ENCODE measurements at regions not wholly inside any gene's neighbourhood (a gene's known extent, or its start where the extent isn't known, plus 50 kb on each side); places are given as distances from the start of the nearest gene placed in this dataset.
"Not testable (repeated sequence)": the region's sequence is repeated elsewhere in the genome, so short reads cannot be mapped to it uniquely, and the experiment has no call there.

DNA sequence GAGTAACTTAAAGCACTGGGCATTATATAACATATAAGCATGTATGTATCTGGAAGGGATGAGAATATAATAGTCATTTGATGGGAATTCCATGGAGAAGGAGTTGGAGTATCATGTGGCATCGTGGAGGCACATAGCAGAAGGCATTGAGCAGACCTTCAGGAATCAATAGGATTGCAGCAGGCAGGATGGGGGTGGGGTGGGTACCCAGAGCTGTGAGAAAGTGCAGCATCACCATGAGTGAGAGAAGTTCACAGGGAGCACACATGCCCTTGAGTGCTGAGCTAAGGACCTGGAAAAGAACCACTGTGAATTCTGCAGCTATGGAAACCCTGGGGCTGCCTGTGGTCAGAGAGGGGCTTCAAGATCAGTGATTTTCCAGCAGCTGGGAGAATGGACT, 57.3 kb downstream of the MED10 start:
- no peak for DNase-seq

DNA sequence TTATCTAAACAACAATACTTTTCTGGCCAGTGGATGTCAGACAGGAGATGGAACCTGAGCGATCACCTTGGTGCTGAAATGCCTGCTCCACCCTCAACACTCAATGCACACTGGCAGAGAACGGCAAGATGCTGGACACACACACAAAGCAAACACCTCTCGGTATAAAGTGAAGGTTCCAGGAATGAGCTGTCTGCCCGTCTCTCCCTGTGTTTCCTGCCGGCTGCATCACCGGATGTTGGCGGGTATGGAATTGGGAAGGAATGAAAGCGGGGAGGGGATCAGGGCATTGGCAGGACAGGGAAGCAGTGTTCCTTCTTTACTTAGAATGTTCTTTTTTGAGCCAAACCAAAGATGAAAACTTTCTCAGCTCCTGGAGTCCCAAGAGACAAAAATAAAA, 59.2 kb downstream of the MED10 start:
- no peak for DNase-seq

DNA sequence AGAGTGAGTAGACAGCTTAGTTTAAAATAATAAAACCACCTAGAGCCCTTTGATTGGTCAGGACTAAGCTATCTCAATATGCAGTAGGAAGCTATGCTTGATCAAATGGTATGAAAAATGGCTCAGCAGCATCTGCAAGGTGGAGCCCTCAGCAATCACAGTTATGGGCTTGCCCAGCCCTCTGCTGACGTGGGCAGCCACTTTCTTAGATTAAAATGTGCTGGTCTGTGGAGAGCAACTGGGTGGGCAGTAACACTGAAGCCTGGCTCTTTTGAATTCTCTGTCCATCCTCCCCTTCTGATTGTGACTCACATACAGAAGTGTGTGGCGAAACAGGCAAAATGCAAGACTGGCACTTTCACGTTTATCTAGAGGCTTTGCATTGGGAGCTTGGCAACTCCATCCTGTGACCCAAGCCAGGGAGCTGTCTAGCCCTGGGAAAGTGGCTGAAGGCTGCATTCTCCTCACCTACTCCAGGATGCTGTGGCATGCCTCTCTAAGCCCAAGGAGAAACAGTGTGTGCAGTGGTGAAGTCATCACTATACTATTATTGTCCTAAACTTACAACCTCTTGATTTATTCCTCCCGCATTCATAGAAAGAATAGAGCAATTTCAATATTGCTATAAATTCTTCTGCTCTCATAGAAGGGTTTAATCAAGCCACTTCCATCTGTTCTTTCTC, 61.1 kb downstream of the MED10 start:
- DNase-seq = no peak

DNA sequence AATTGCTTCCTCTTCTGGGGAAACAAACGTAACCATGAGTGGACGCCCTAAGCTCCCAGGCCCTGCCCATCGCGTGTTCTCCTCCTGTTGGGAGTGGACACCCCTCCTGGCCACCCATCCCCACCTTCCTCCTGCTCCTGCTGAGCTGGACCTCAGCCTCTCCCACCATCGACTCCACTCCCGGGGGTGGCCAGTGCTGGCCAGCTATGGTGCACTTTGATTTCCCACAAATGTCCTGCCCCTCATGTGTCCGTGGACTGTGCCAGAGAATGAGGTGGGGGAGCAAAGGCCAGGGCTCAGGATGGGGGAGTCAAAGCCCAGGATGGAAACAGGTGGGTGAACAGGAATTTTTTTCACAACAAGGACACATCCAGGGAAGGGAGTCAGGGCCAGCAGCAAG, 62.8 kb downstream of the MED10 start:
- DNase-seq = no peak

GRCh38 chr5:6311568-6312501, 66.5 kb downstream of the MED10 start:
- no peak for DNase-seq

- no peak for DNase-seq
Observed at GRCh38 chr5:6309949-6310348, 68.4 kb downstream of the MED10 start.

GRCh38 chr5:6308683-6309082, 69.7 kb downstream of the MED10 start:
- DNase-seq = no peak

GRCh38 chr5:6307304-6307703, 71.0 kb downstream of the MED10 start:
- no peak for DNase-seq

- DNase-seq = no peak
Observed at GRCh38 chr5:6305853-6306252, 72.5 kb downstream of the MED10 start.

DNA sequence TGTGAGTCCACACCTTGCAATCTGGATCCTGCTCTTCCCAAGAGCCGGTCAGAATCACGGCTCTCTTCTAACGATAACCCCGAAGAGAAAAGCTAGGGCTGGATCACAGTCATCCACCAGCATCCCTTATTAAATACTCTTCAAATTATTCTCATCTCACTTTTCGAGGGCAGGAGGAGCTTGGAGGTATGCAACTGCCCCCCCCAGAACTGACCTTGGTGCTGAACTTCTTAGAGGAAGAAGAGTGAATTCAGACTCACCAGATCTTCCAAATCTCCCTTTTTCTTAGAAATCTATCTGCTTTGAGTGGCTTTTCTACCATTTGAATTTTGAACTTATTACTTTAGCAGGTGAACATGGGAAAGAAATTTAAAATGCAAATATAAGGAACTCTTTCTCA, 75.7 kb downstream of the MED10 start:
- no peak for DNase-seq

GRCh38 chr5:6302075-6302474, 76.3 kb downstream of the MED10 start:
- DNase-seq = no peak

- DNase-seq = no peak
Observed at GRCh38 chr5:6296524-6296923, 81.8 kb downstream of the MED10 start.

GRCh38 chr5:6291961-6292360, 86.4 kb downstream of the MED10 start:
- DNase-seq = no peak

DNA sequence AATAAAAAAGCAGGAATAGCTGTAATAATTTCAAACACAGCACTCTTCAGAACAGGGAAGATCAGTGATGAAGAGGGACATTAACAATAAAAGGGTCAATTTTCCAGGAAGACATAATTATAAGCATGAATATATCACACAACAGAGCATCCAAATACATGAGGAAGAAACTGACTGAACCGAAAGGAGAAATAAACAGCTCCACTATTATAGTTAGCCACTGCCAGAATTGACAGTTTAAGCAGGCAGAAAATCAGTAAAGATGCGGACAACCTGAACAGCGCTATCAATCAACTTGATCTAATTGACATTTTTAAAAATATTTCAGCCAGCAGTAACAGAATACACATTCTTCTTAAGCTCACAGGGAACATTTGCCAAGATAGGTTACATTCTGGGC, 89.1 kb downstream of the MED10 start:
- DNase-seq = no peak

DNA sequence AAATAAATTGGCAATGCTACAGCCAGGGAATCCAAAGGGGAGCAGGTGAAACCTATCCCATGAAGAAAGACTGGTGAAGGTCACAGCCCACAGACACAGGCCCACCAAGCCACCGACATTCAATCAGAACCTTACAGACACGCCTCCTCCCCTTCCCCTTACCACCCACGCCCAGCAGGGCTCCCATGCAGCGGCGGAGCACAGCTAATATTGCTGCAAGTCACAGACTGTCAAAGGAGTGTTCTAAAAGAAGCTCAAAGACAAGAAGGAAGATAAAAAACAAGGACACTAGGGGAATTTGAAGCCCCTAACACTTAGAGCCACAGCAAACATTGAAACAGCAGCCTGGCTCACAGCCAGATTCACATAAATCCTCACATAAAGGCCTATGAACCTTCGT, 91.2 kb downstream of the MED10 start:
- DNase-seq = no peak

DNA sequence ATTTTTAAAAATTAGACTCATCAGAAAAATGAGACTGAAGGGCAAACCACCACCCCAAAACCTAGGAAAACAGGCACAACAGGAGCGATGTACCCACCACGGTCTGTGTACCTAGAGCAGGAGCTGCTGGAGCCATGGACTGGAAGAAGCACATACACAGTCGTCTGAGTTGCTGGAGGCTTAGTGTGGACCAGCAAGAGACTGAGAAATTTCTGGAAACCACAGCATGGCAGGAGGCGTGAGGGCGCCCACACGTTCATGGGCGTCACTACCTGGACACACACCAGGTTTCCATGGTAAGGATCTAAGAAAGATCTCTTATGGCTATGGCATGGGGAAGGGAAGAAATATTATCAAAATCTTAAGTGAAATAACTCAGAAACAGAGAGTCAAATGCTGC, 91.9 kb downstream of the MED10 start:
- no peak for DNase-seq

GRCh38 chr5:6284491-6284890, 93.9 kb downstream of the MED10 start:
- not testable (repeated sequence) for DNase-seq

- DNase-seq = no peak
Observed at GRCh38 chr5:6282352-6282751, 96.0 kb downstream of the MED10 start.

DNA sequence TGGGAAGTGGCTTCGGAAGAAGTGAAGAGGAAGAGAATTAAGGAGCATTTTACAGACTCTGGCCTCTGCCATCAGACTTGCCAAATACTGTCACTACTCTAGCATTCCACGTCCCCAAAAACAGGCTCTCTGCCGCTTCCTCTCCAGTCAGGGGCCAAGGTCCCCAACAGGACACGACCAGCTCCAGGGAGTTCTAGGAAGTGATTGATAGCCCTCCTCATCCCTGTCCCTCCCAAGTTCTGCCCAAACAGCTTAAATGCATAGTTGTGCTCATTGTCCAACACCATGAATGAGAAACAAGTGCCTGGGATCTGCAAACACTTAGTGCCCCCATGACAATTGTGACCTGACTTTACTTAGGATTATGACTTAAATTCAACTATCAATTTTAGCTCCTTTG, 96.5 kb downstream of the MED10 start:
- no peak for DNase-seq

DNA sequence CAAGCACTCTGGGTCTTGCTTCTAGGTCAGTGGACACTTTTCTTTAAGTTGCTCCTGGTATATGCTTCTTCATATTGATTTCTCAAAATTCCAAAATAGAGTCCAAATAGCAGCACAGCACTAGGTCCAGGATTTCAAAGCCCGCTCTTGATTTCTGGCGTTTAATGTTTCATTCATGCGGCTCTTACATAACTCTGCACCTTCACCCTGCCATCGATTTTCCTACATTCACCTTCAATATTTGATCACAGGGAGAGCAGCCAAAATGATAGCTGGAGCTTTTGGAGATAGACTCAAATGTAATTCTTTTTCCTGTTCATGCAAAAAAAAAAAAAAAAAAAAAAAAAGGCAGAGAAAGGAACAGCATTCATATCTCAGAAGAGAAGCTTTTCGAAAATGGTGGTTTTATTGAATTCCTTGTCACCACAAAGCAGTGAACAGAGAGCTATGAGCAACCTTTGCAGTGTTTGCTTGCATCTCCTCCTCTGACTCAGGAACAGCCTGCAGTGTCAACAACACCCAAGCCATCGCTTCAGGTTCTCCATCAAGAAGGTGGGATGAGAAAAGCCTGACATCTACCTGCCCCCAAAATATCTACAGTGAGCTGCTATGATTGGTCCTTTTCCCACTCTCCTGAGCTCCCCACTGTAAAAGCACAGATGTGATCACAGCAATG, 97.8 kb downstream of the MED10 start:
- DNase-seq = no peak

- DNase-seq = no peak
Observed at GRCh38 chr5:6279607-6280006, 98.7 kb downstream of the MED10 start.

DNA sequence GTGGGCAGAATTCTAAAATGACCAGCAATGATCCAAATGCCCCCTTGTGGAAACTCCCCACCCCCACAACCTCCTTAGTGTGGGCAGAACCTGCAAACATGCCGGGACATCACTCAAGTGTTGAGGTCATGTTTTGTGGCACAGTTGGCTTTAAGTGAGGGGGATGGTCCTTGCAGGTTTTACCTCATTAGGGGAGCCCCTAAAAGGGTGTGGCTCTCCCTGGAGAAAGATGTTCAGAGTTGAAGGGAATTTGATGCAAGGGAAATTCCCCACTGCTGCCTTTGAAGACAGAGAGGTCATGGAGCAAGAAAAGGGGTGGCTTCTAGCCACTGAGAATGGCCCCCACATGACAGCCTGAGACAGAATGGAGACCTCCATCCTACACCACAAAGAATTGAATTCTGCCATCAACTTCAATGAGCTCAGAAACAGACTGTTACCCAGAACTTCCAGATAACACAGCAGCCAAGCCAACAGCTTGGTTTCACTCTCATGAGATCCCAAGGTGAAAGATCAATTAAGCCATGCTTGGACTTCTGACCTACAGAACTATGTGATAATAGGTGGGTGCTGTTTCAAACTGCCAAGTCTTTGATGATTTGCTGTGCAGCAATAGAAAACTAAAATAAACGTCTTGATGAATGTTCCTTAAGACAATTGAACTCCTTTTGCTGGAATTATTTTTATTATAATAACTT, 103.4 kb downstream of the MED10 start:
- no peak for DNase-seq

DNA sequence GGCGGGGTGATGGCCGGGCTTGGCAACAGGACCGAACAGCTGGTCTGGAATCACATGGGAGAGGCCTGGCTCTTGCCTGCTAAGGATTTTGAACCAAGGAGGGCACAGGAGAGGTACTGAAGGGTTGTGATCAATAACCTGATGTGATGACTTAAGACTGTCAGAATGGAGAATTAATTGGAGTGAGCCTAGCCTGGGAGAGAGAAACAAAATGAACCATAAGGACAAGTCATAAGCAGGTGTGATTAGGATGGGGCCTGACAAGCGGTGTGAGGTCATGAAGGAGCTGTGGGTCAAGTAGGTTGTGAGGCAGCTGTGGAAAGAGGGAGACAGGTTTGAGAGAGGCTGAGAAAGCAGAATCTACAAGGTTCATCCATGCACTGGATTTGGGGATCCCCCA, 104.6 kb downstream of the MED10 start:
- no peak for DNase-seq

Data from activated CD4-positive, CD25-positive, alpha-beta regulatory T cell (primary cell).